Nephron progenitor cell (in vitro differentiated cells): ENCODE measurements at regions not wholly inside any gene's neighbourhood (a gene's known extent, or its start where the extent isn't known, plus 50 kb on each side); places are given as distances from the start of the nearest gene placed in this dataset.

Source experiments
- DNase-seq: peaks from one replicate; pipeline ENCODE4 v3.0.0; 2021
- H3K27ac Mint-ChIP-seq: 2 replicates; pipeline ENCODE4 v1.8.0; 2021; ENCODE audit warnings: mild to moderate bottlenecking, moderate library complexity, mixed read lengths
- H3K27me3 Mint-ChIP-seq: 2 replicates; pipeline ENCODE4 v1.8.0; 2021; ENCODE audit warnings: mild to moderate bottlenecking, low read depth, mixed read lengths; ENCODE audit not compliant: poor library complexity
- H3K36me3 Mint-ChIP-seq: 2 replicates; pipeline ENCODE4 v1.8.0; 2021; ENCODE audit warnings: low read depth, mixed read lengths
- H3K4me1 Mint-ChIP-seq: 2 replicates; pipeline ENCODE4 v1.8.0; 2021; ENCODE audit warnings: mixed read lengths
- H3K4me3 Mint-ChIP-seq: 2 replicates; pipeline ENCODE4 v1.8.0; 2021; ENCODE audit warnings: mild to moderate bottlenecking, moderate library complexity, mixed read lengths
- H3K9me3 Mint-ChIP-seq: 2 replicates; pipeline ENCODE4 v1.8.0; 2021; ENCODE audit warnings: mild to moderate bottlenecking, moderate library complexity, mixed read lengths
- TF ChIP-seq, protein P1 (sequence below): fragments of 200-600 bp; sonication (generic); IDR thresholded peaks from 2 replicates; pipeline ENCODE4 v1.5.0; 2021; ENCODE audit warnings: antibody characterized with exemption

DNA sequence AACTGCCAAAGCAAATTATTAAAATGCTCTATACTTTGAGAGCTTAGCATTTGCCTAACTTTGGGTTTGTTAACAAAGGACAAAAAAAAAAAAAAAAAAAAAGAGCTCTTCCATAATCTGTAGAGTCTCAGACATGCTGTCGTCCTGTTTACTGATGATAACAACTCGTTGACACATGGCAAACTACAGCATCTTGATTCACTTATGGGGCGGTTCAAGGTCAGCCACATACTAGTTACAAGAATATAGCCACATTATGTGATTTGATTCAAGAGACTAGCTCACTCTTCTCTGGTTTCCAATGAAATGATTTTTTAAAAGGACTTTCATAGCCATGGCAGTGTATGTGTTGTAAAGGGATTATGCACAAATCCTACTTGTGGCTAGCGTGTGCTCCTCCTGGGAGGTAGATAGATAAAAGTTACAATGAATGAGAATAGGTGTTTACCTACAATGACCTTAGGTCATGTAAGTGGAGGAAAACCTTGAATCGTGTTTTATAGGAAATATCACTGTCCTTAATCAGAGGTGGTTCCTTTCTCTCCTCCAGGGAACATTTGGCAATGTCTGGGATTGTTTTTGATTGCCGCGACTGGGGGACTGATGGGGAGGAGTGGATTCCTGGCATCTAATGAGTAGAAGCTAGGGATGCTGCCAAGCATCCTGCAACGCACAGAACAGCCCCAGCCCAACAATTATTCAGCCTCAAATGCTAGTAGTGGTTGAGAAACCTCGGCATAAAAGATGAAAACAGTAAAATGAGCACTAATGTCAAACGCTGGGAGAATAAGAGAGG is 969.2 kb upstream of the SLC35B3 start:
- TF ChIP-seq, protein P1, sequence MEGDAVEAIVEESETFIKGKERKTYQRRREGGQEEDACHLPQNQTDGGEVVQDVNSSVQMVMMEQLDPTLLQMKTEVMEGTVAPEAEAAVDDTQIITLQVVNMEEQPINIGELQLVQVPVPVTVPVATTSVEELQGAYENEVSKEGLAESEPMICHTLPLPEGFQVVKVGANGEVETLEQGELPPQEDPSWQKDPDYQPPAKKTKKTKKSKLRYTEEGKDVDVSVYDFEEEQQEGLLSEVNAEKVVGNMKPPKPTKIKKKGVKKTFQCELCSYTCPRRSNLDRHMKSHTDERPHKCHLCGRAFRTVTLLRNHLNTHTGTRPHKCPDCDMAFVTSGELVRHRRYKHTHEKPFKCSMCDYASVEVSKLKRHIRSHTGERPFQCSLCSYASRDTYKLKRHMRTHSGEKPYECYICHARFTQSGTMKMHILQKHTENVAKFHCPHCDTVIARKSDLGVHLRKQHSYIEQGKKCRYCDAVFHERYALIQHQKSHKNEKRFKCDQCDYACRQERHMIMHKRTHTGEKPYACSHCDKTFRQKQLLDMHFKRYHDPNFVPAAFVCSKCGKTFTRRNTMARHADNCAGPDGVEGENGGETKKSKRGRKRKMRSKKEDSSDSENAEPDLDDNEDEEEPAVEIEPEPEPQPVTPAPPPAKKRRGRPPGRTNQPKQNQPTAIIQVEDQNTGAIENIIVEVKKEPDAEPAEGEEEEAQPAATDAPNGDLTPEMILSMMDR: no peak
- Mint-ChIP-seq H3K36me3 (no peaks in the 10 kb centered on the region), H3K27me3 (peaks cover 9% of the 10 kb centered on the region), H3K9me3 (no peaks in the 10 kb centered on the region), H3K4me3 (no peak overlapping the region), H3K27ac (no peak overlapping the region), H3K4me1 (peaks cover 6% of the 10 kb centered on the region)
- no peak for DNase-seq

DNA sequence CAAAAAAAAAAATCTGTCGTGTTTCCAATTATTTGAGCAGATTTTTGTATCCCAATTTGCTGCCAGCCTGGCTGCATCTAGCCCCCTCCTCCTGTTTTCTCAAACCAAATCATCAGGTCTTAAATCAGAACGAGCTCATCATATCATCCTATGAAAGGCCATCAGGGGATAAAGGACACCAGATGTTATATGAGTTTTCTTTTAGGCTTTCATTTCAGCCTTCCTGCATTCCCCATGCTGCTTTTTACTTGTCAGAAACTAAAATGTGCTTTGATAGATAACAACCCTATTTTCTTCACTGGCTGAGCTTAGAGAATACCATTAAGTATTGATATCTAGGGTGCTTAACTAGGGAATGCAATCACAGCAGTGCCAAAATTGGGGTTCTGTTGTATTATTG is 968.4 kb upstream of the SLC35B3 start:
- TF ChIP-seq, protein P1: no peak
- Mint-ChIP-seq H3K36me3 (no peaks in the 10 kb centered on the region), H3K4me1 (peaks cover 6% of the 10 kb centered on the region), H3K27ac (no peak overlapping the region), H3K9me3 (no peaks in the 10 kb centered on the region), H3K4me3 (no peak overlapping the region), H3K27me3 (peaks cover 9% of the 10 kb centered on the region)
- no peak for DNase-seq

DNA sequence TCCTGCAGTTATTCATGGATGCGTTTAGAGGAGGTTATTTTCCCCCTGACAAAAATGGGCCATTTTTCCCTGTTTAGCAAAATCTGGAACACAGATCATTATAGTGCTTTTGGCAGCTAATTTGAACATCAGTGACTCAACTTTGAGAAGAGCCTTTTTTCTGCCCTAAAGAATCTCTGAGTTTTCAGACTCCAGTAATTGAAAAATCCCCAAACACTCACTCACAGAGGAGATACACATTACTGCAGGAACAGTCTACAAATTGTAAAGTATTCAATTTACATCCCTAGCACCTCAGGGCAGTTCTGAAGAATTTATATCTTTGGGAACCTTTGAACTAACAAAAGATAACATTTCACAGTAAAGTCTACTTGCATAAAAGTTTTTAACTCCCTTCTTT is 966.6 kb upstream of the SLC35B3 start:
- Mint-ChIP-seq H3K4me3 (no peak overlapping the region), H3K4me1 (peaks cover 6% of the 10 kb centered on the region), H3K27me3 (peaks cover 9% of the 10 kb centered on the region), H3K9me3 (no peaks in the 10 kb centered on the region), H3K27ac (no peak overlapping the region), H3K36me3 (no peaks in the 10 kb centered on the region)
- TF ChIP-seq, protein P1: no peak
- no peak for DNase-seq

DNA sequence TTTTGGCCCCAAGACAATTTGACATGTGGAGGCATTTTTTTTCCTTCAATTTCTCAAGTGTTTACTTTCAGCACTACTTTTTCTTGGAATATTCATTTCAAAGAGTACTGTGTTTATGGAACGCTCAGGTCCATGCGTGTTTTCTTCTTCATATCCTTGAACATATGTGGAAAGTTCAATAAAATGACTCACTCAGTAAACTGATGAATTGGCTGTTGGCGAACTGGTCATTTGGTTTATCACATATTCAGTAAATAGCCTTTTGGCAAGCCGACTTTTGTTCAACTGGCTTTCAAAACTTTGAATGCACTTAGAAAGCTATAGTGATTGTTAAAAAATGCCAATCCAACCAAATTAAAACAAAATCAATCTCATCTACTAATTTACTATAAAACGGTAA is 964.6 kb upstream of the SLC35B3 start:
- peaks cover 6% of the 10 kb centered on the region for H3K4me1 Mint-ChIP-seq
- H3K27me3 Mint-ChIP-seq: peaks cover 13% of the 10 kb centered on the region

GRCh38 chr6:9398767-9399373 is 963.5 kb upstream of the SLC35B3 start:
- Mint-ChIP-seq H3K36me3 (no peaks in the 10 kb centered on the region), H3K4me1 (peaks cover 12% of the 10 kb centered on the region), H3K27ac (no peak overlapping the region), H3K27me3 (peaks cover 8% of the 10 kb centered on the region), H3K9me3 (no peaks in the 10 kb centered on the region), H3K4me3 (no peak overlapping the region)
- TF ChIP-seq, protein P1: no peak
- DNase-seq: no peak

More for the DNA sequence above, 964.6 kb upstream of the SLC35B3 start:
- DNase-seq: no peak
- TF ChIP-seq, protein P1: no peak
- H3K27ac Mint-ChIP-seq: no peak overlapping the region
- no peaks in the 10 kb centered on the region for H3K36me3 Mint-ChIP-seq
- H3K4me3 Mint-ChIP-seq: no peak overlapping the region
- no peaks in the 10 kb centered on the region for H3K9me3 Mint-ChIP-seq
